ENCODE measurements at regions not wholly inside any gene's neighbourhood (a gene's known extent, or its start where the extent isn't known, plus 50 kb on each side); places are given as distances from the start of the nearest gene placed in this dataset.

- no peak overlapping the region for H3K4ac ChIP-seq (ENCODE audit: low read depth, low read length)
- H3K23ac ChIP-seq (ENCODE audit: low read depth, low read length) = no peak overlapping the region
- no peak overlapping the region for H3K14ac ChIP-seq (replicated peaks; ENCODE audit: low read depth, low read length)
- ATAC-seq (ENCODE audit: low read depth) (no peak), DNase-seq (no peak)
- no peak overlapping the region for H2BK20ac ChIP-seq (ENCODE audit: low read depth, low read length)
- H4K5ac ChIP-seq (ENCODE audit: low read depth, low read length) = no peak overlapping the region
- no peak overlapping the region for H3K4me2 ChIP-seq (ENCODE audit: low read depth, low read length)
- no peaks in the 10 kb centered on the region for H3K9me1 ChIP-seq (ENCODE audit: insufficient read depth, low read length)
- no peaks in the 10 kb centered on the region for H3K9me3 ChIP-seq (ENCODE audit: control insufficient read depth, insufficient read depth, low read length)
- intact Hi-C loops (cut with micrococcal nuclease) (no loop called here), in situ Hi-C loops (cut with MboI; ENCODE audit: low sequenced_read_pairs) (no loop called here), dilution Hi-C loops (cut with HindIII; ENCODE audit: low sequenced_read_pairs, unreplicated experiment) (no loop called here)
- no peak overlapping the region for H3K56ac ChIP-seq (ENCODE audit: extremely low read depth, insufficient read depth, low read length)
- no peak overlapping the region for H2AK5ac ChIP-seq (ENCODE audit: low read depth, low read length)
- no peaks in the 10 kb centered on the region for H3K36me3 ChIP-seq (ENCODE audit: control insufficient read depth, insufficient read depth, low read length)
- H4K91ac ChIP-seq (ENCODE audit: insufficient read depth, low read depth, low read length) = no peak overlapping the region
- H3K79me1 ChIP-seq (ENCODE audit: low read depth in 1 of 2, low read length in 2 of 2) = no peaks in the 10 kb centered on the region
- no TSS peak for BruUV-seq (replicated peaks)
- H2AK9ac ChIP-seq (replicated peaks; ENCODE audit: low read depth, low read length, poor library complexity) = no peak overlapping the region
- H3K4me1 ChIP-seq (ENCODE audit: control insufficient read depth, insufficient read depth, low read length) = no peaks in the 10 kb centered on the region
- no peak overlapping the region for H2BK5ac ChIP-seq (ENCODE audit: low read depth, low read length, poor library complexity, severe bottlenecking)
- no peak overlapping the region for H4K8ac ChIP-seq (ENCODE audit: low read depth in 2 of 2, low read length in 2 of 2)
- no peak overlapping the region for H2BK120ac ChIP-seq (ENCODE audit: low read depth, low read length)
- no peaks in the 10 kb centered on the region for H4K20me1 ChIP-seq (ENCODE audit: insufficient read depth, low read length)
- no peak overlapping the region for H2BK15ac ChIP-seq (ENCODE audit: low read depth, low read length)
- H3K18ac ChIP-seq (ENCODE audit: low read depth, low read length) = no peak overlapping the region
- no peak overlapping the region for H2AFZ ChIP-seq (replicated peaks; ENCODE audit: low read length, poor library complexity)
- no CpG with 5 or more reads among the region's 1 CpG for WGBS, 2 experiments (ENCODE audit: extremely low coverage in 2 of 2, insufficient read length in 1 of 2)
- CTCF ChIA-PET = interaction anchor here (0.6 kb wide), 1 partner anchor 31 kb away, joined by 3 read pairs; no protein-coding TSS in a partner anchor
- TF ChIP-seq SMC3 (IDR thresholded peaks at IDR 0.05; ENCODE audit: low read depth, low read length) (no peak), FOS (IDR thresholded peaks at IDR 0.05; ENCODE audit: low read depth, low read length) (no peak), CHD1 (IDR thresholded peaks at IDR 0.05; ENCODE audit: low read depth, low read length) (no peak), MAZ (IDR thresholded peaks at IDR 0.05; ENCODE audit: borderline replicate concordance, low read depth, low read length) (no peak), BHLHE40 (IDR thresholded peaks at IDR 0.05; ENCODE audit: low read depth, low read length) (no peak), MXI1 (IDR thresholded peaks at IDR 0.05; ENCODE audit: borderline replicate concordance, low read depth, low read length) (no peak), RCOR1 (IDR thresholded peaks at IDR 0.05; ENCODE audit: insufficient replicate concordance, low read length) (no peak), USF2 (IDR thresholded peaks at IDR 0.05; ENCODE audit: low read depth, low read length) (no peak), CEBPB (IDR thresholded peaks at IDR 0.05; ENCODE audit: low read depth, low read length) (no peak), RAD21 (IDR thresholded peaks at IDR 0.05; ENCODE audit: low read length) (no peak), RFX5 (IDR thresholded peaks at IDR 0.05; ENCODE audit: low read depth, low read length) (no peak), POLR2A (IDR thresholded peaks at IDR 0.05; ENCODE audit: low read depth, low read length) (no peak), CTCF (conservative IDR thresholded peaks at IDR 0.05; ENCODE audit: low read depth, low read length) (no peak), MAFK (IDR thresholded peaks at IDR 0.05; ENCODE audit: low read depth, low read length) (no peak), ELK1 (IDR thresholded peaks at IDR 0.05; ENCODE audit: borderline replicate concordance, low read depth, low read length) (no peak), NFE2L2 (IDR thresholded peaks at IDR 0.05; ENCODE audit: low read depth, low read length) (no peak)
- no peak overlapping the region for H3K4me3 ChIP-seq (ENCODE audit: insufficient read depth, low read depth, low read length)
- H3K9ac ChIP-seq (ENCODE audit: low read depth, low read length) = no peak overlapping the region
- no peak overlapping the region for H3K27ac ChIP-seq (ENCODE audit: insufficient read depth, low read length)
- POLR2A ChIA-PET (ENCODE audit: unreplicated experiment) = no interaction called here
- no peaks in the 10 kb centered on the region for H3K27me3 ChIP-seq (ENCODE audit: control insufficient read depth, insufficient read depth, low read length)
Observed at GRCh38 chr14:27642251-27642866, 1044.5 kb upstream of the NOVA1 start.

Measured in IMR-90 (cell line).